HTR-8/SVneo (cell line): ENCODE measurements at regions not wholly inside any gene's neighbourhood (a gene's known extent, or its start where the extent isn't known, plus 50 kb on each side); places are given as distances from the start of the nearest gene placed in this dataset.
"Not testable (repeated sequence)": the region's sequence is repeated elsewhere in the genome, so short reads cannot be mapped to it uniquely, and the experiment has no call there.

Experiments
- DNase-seq: peaks from one replicate; pipeline ENCODE4 v3.0.0; 2011; ENCODE audit warnings: low spot score, mixed read lengths; ENCODE audit not compliant: insufficient read length
- FAIRE-seq: peaks from 2 replicates; lab custom pipeline; 2011; peaks lifted over from hg19 to GRCh38; lab: Jason Lieb, UNC

- no peak for FAIRE-seq
- DNase-seq, result no peak
These were observed 87.1 kb upstream of the ZNF281 start for GRCh38 chr1:200496937-200497336.

- FAIRE-seq (no peak), DNase-seq (no peak)
These were observed 86.1 kb upstream of the ZNF281 start for GRCh38 chr1:200495901-200496300.

- no peak for FAIRE-seq
- DNase-seq, result no peak
These were observed 83.5 kb upstream of the ZNF281 start for GRCh38 chr1:200493344-200493743.

- DNase-seq (no peak), FAIRE-seq (no peak)
These were observed 81.3 kb upstream of the ZNF281 start for GRCh38 chr1:200491103-200491502.

GRCh38 chr1:200490183-200490582 is 80.3 kb upstream of the ZNF281 start:
- FAIRE-seq, result no peak

GRCh38 chr1:200488375-200489165 is 78.7 kb upstream of the ZNF281 start:
- no peak for FAIRE-seq
- peak; percentile 74 for DNase-seq

More at GRCh38 chr1:200490183-200490582, 80.3 kb upstream of the ZNF281 start:
- no peak for DNase-seq

- DNase-seq, result no peak
- no peak for FAIRE-seq
These were observed 77.8 kb upstream of the ZNF281 start for GRCh38 chr1:200487650-200488049.

GRCh38 chr1:200486634-200487033 is 76.8 kb upstream of the ZNF281 start:
- no peak for DNase-seq
- no peak for FAIRE-seq

GRCh38 chr1:200484438-200484946 is 74.7 kb upstream of the ZNF281 start:
- FAIRE-seq, DNase-seq: not testable (repeated sequence)

GRCh38 chr1:200483491-200484143 is 73.8 kb upstream of the ZNF281 start:
- peak; percentile 40 for FAIRE-seq
- DNase-seq, result peak; percentile 95

- FAIRE-seq (no peak), DNase-seq (no peak)
These were observed 71.1 kb upstream of the ZNF281 start for GRCh38 chr1:200480964-200481363.

GRCh38 chr1:200479816-200480215 is 70.0 kb upstream of the ZNF281 start:
- FAIRE-seq, result no peak
- no peak for DNase-seq

GRCh38 chr1:200478945-200479558 is 69.2 kb upstream of the ZNF281 start:
- DNase-seq (no peak), FAIRE-seq (no peak)

GRCh38 chr1:200478239-200478623 is 68.4 kb upstream of the ZNF281 start:
- no peak for FAIRE-seq
- no peak for DNase-seq

- no peak for FAIRE-seq
- DNase-seq, result no peak
These were observed 64.8 kb upstream of the ZNF281 start for GRCh38 chr1:200474633-200475032.

- FAIRE-seq, result no peak
These were observed 64.0 kb upstream of the ZNF281 start for GRCh38 chr1:200473698-200474371.

GRCh38 chr1:200471739-200472138 is 61.9 kb upstream of the ZNF281 start:
- DNase-seq, result no peak
- no peak for FAIRE-seq

More at GRCh38 chr1:200473698-200474371, 64.0 kb upstream of the ZNF281 start:
- DNase-seq, result no peak

GRCh38 chr1:200468264-200469001 is 58.6 kb upstream of the ZNF281 start:
- FAIRE-seq, result no peak
- DNase-seq, result no peak

- no peak for FAIRE-seq
These were observed 55.1 kb upstream of the ZNF281 start for GRCh38 chr1:200464784-200465400.

More at GRCh38 chr1:200464784-200465400, 55.1 kb upstream of the ZNF281 start:
- DNase-seq, result no peak
